ENCODE measurements at regions not wholly inside any gene's neighbourhood (a gene's known extent, or its start where the extent isn't known, plus 50 kb on each side); places are given as distances from the start of the nearest gene placed in this dataset.

- TF ChIP-seq, protein P1, sequence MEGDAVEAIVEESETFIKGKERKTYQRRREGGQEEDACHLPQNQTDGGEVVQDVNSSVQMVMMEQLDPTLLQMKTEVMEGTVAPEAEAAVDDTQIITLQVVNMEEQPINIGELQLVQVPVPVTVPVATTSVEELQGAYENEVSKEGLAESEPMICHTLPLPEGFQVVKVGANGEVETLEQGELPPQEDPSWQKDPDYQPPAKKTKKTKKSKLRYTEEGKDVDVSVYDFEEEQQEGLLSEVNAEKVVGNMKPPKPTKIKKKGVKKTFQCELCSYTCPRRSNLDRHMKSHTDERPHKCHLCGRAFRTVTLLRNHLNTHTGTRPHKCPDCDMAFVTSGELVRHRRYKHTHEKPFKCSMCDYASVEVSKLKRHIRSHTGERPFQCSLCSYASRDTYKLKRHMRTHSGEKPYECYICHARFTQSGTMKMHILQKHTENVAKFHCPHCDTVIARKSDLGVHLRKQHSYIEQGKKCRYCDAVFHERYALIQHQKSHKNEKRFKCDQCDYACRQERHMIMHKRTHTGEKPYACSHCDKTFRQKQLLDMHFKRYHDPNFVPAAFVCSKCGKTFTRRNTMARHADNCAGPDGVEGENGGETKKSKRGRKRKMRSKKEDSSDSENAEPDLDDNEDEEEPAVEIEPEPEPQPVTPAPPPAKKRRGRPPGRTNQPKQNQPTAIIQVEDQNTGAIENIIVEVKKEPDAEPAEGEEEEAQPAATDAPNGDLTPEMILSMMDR (IDR thresholded peaks at IDR 0.05) = no peak
- TF ChIP-seq POLR2A (IDR thresholded peaks at IDR 0.05) (no peak), POLR2AphosphoS5 (IDR thresholded peaks at IDR 0.05) (no peak)
These were observed 112.1 kb downstream of the IRX2 start for GRCh38 chr5:2639425-2639824.
